Stimulated activated memory B cell treated with anti-CD40 and anti-IgM and Interleukin-4, amounts not matched to agents 10 μg/mL and 1 μg/mL and 100 μg/mL, for 72 hours (primary cell): ENCODE measurements at regions not wholly inside any gene's neighbourhood (a gene's known extent, or its start where the extent isn't known, plus 50 kb on each side); places are given as distances from the start of the nearest gene placed in this dataset.
"Not testable (repeated sequence)": the region's sequence is repeated elsewhere in the genome, so short reads cannot be mapped to it uniquely, and the experiment has no call there.

Experiments used
- ATAC-seq: fragments of 150-1000 bp; cut with Tn5 transposase; 2 replicates; pipeline ENCODE4 v1.10.0; 2021
- H3K27ac Mint-ChIP-seq: one replicate; pipeline ENCODE4 v1.8.0; 2022; ENCODE audit warnings: mild to moderate bottlenecking, mixed read lengths
- H3K27me3 Mint-ChIP-seq: one replicate; pipeline ENCODE4 v1.8.0; 2022; ENCODE audit warnings: mixed read lengths
- H3K36me3 Mint-ChIP-seq: one replicate; pipeline ENCODE4 v1.8.0; 2022; ENCODE audit warnings: mixed read lengths
- H3K4me1 Mint-ChIP-seq: one replicate; pipeline ENCODE4 v1.8.0; 2022; ENCODE audit warnings: mixed read lengths
- H3K4me3 Mint-ChIP-seq: one replicate; pipeline ENCODE4 v1.8.0; 2022; ENCODE audit warnings: mild to moderate bottlenecking, moderate library complexity, mixed read lengths
- H3K9me3 Mint-ChIP-seq: one replicate; pipeline ENCODE4 v1.8.0; 2022; ENCODE audit warnings: mixed read lengths

- H3K9me3 Mint-ChIP-seq = no peaks in the 10 kb centered on the region
- no peak overlapping the region for H3K4me3 Mint-ChIP-seq
- H3K27ac Mint-ChIP-seq = no peak overlapping the region
- H3K4me1 Mint-ChIP-seq = peaks cover 16% of the 10 kb centered on the region
- no peak for ATAC-seq
- no peaks in the 10 kb centered on the region for H3K27me3 Mint-ChIP-seq
- no peaks in the 10 kb centered on the region for H3K36me3 Mint-ChIP-seq
Measured at GRCh38 chr11:82560836-82561235, 172.8 kb downstream of the FAM181B start.

GRCh38 chr11:82559609-82560008 is 174.1 kb downstream of the FAM181B start:
- no peaks in the 10 kb centered on the region for H3K36me3 Mint-ChIP-seq
- no peak overlapping the region for H3K27ac Mint-ChIP-seq
- no peaks in the 10 kb centered on the region for H3K27me3 Mint-ChIP-seq
- ATAC-seq = no peak
- H3K4me3 Mint-ChIP-seq = no peak overlapping the region
- H3K4me1 Mint-ChIP-seq = peaks cover 16% of the 10 kb centered on the region
- H3K9me3 Mint-ChIP-seq = no peaks in the 10 kb centered on the region

- Mint-ChIP-seq H3K36me3 (no peaks in the 10 kb centered on the region), H3K9me3 (no peaks in the 10 kb centered on the region), H3K27ac (no peak overlapping the region), H3K4me1 (peaks cover 16% of the 10 kb centered on the region), H3K27me3 (no peaks in the 10 kb centered on the region), H3K4me3 (no peak overlapping the region)
- peak; percentile 93 for ATAC-seq
Measured at GRCh38 chr11:82557274-82557673, 176.4 kb downstream of the FAM181B start.

GRCh38 chr11:82556210-82556609 is 177.5 kb downstream of the FAM181B start:
- no peaks in the 10 kb centered on the region for H3K36me3 Mint-ChIP-seq
- no peak overlapping the region for H3K4me3 Mint-ChIP-seq
- ATAC-seq = no peak
- H3K27me3 Mint-ChIP-seq = no peaks in the 10 kb centered on the region
- H3K4me1 Mint-ChIP-seq = peaks cover 16% of the 10 kb centered on the region
- H3K27ac Mint-ChIP-seq = no peak overlapping the region
- no peaks in the 10 kb centered on the region for H3K9me3 Mint-ChIP-seq

DNA sequence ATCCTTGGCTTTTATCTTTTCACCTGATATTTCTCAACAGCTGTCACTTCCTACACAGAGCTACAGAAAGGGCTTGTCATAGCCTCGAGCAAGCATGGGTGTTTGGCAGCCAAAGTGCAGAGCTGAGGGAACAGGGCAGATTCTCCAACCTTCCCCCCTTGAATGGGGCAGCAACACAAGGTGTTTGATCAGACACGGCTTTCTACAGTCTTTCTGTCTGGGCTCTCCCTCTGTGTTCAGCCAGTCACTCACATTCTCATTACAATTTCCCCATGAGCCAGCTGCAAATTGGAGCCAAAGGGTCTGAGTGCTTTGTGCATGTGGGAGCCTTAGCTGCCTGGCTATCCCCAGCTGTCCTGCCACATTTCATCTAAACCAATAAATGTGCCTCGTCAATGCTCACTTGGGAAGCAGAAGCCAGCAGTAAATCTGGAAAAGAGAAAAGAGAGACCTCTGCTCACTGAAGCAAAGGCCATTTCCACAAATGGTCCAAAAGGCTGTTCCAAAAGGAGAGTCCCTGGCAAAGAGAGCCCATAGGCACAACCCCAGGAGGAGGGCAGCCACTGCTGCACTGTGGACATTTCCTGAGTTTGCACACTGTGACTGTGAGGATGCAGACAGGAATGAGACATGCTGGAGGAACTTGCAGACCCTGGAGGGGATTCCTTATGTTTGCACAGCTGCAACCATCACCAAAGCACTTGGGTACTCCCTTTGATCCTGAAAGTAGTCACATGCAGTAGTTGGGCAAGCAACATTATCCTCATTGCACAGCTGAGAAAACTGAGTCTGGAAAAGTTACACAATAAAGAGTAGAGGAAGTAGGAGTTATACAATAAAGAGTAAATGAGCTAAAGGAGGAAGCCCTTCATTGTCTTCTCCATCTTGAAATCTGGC is 186.8 kb downstream of the FAM181B start:
- Mint-ChIP-seq H3K27me3 (no peaks in the 10 kb centered on the region), H3K4me3 (no peak overlapping the region), H3K9me3 (peaks cover 3% of the 10 kb centered on the region), H3K4me1 (no peaks in the 10 kb centered on the region), H3K27ac (no peak overlapping the region), H3K36me3 (no peaks in the 10 kb centered on the region)
- ATAC-seq = no peak

DNA sequence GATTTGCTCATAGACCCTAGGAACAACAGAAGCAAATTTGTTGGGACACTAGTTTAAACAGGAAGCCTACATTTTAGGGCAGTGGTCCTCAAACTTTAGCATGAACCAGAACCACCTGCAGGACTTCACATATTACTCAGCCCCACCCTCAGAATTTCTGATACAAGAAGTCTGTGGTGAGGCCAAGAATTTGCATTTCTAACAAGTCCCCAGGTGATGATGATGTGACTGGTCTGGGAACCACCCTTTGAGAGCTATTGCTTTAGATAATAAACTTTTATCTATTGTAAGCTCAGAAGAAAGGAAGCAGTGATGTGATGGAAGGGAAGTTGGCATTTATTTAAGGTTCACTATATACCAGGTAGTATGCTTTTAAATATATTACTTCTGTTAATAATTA is 194.0 kb downstream of the FAM181B start:
- H3K9me3 Mint-ChIP-seq = no peaks in the 10 kb centered on the region
- H3K4me1 Mint-ChIP-seq = no peaks in the 10 kb centered on the region
- peaks cover 8% of the 10 kb centered on the region for H3K27me3 Mint-ChIP-seq
- H3K4me3 Mint-ChIP-seq = no peak overlapping the region
- no peaks in the 10 kb centered on the region for H3K36me3 Mint-ChIP-seq
- H3K27ac Mint-ChIP-seq = no peak overlapping the region
- ATAC-seq = peak; percentile 71

DNA sequence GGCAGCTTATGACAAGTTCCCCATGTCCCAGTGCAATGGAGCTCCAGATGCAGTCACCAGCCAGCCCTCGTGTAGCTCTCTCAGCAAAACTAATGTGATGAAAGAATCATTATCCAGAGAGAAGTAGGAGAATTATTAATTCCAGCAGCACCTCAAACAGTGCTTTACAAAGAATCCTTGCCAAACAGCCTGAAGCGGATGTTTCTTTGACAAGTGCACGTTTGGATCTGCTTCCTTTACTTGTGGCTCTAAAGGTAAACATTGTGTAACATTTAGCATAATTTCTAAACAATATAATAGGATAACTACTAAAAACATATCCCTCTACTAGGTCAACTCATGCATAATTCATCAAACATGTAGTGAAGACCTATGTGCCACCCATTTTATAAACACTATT is 197.0 kb downstream of the FAM181B start:
- Mint-ChIP-seq H3K9me3 (peaks cover 3% of the 10 kb centered on the region), H3K4me3 (no peak overlapping the region), H3K4me1 (no peaks in the 10 kb centered on the region), H3K27ac (no peak overlapping the region), H3K36me3 (no peaks in the 10 kb centered on the region), H3K27me3 (peaks cover 8% of the 10 kb centered on the region)
- no peak for ATAC-seq

DNA sequence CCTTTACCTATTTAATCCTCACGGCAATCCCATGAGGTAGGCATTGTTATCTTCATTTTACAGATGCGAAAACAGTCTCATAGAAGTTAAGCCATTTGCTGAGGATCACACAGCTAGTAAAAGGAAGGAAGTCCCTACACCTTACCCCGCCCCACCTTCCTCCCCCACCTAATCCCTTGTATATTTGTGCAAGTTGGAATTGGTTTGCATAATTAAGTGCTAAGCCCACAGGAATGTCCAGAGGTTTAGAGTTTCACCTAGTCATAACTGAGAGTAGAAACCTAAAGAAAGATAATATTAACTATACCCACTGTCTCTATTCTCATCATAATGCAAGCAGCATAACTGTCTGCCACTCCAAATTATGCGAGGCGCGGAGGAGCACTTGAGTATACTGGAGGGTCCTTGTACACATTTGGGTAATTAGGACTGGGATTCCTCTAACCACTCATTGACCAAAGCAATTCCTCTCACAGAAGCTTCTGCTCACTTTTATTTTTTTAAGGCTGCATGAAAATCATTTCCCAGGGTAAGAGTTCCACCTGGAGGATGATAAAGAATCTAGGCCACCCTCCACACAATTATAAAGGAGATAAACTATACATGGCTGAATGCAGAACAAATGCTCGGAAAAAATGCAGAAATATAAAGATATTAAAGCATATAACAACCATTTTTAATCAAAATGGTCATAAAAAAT is 199.9 kb downstream of the FAM181B start:
- peaks cover 8% of the 10 kb centered on the region for H3K27me3 Mint-ChIP-seq
- ATAC-seq = no peak
- H3K9me3 Mint-ChIP-seq = peaks cover 3% of the 10 kb centered on the region
- no peak overlapping the region for H3K4me3 Mint-ChIP-seq
- H3K27ac Mint-ChIP-seq = no peak overlapping the region
- no peaks in the 10 kb centered on the region for H3K36me3 Mint-ChIP-seq
- no peaks in the 10 kb centered on the region for H3K4me1 Mint-ChIP-seq

DNA sequence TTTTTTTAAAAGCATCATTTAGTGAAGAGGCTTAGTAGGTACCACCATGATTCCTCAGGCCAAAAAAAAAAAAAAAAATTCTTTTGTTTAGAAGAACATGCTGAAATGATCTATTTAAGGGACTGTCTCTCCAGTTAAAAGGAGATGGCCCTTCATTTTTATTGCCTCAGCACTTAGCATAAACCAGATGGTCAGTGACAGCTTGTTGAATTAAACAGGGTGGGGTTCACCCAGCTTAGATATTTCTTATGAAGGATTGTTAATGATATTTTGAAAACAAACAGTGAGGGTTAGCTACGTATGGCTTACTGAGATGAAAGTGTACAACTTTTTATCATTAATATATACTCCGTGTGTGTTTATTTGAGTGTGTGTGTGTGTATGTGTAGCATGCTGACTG is 203.7 kb downstream of the FAM181B start:
- H3K27ac Mint-ChIP-seq = no peak overlapping the region
- H3K27me3 Mint-ChIP-seq = peaks cover under 1% of the 10 kb centered on the region
- H3K4me3 Mint-ChIP-seq = no peak overlapping the region
- H3K9me3 Mint-ChIP-seq = peaks cover 3% of the 10 kb centered on the region
- no peaks in the 10 kb centered on the region for H3K36me3 Mint-ChIP-seq
- no peak for ATAC-seq
- H3K4me1 Mint-ChIP-seq = no peaks in the 10 kb centered on the region

DNA sequence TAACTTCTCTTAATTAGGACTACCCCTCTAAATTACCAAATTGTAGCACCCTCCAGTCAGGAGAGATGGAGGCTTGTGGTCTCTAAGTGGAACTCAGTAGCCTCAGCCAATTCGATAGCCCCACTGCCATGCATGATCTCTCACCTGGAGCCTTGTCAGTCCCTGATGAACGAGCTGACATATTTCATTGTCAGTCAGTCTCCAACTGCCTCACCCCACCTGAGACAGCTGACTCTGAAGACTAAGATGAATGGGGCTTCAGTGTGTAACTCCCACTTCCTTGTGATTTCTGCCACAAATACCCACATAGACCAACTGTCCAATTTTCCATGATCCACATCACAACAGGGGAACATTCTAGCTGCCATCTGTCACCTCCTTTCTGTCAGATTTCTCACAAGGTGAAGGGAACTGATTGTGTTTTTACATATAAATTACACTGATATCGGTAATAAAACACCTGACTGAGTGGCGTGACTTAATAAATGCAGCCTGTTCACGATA is 206.5 kb downstream of the FAM181B start:
- Mint-ChIP-seq H3K9me3 (peaks cover 3% of the 10 kb centered on the region), H3K36me3 (no peaks in the 10 kb centered on the region), H3K4me3 (no peak overlapping the region), H3K27ac (no peak overlapping the region), H3K27me3 (no peaks in the 10 kb centered on the region), H3K4me1 (no peaks in the 10 kb centered on the region)
- no peak for ATAC-seq

- H3K4me3 Mint-ChIP-seq = no peak overlapping the region
- H3K36me3 Mint-ChIP-seq = no peaks in the 10 kb centered on the region
- ATAC-seq = no peak
- H3K27me3 Mint-ChIP-seq = peaks cover 13% of the 10 kb centered on the region
- no peak overlapping the region for H3K27ac Mint-ChIP-seq
- H3K9me3 Mint-ChIP-seq = peaks cover 5% of the 10 kb centered on the region
- H3K4me1 Mint-ChIP-seq = no peaks in the 10 kb centered on the region
Measured at GRCh38 chr11:82523141-82523540, 210.5 kb downstream of the FAM181B start.

DNA sequence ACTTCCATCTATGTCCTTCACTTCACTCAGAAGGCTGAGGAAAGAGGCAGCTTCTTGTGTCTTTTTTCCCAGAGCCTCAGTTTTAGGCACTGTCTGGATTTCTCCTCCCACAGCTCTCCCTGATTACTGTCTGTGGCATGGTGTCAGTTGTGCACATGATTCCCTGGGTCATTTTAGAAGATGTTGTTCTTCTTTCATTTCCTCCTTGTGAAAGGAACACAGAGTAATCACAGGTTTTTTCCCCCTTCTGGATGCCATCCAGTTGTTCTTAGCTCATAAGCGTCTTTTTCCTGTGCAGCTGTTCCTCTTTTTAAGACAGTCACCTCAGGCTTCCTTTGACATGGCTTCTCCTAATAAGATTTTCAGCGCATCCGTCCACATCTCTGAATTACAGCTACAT is 212.2 kb downstream of the FAM181B start:
- H3K9me3 Mint-ChIP-seq = peaks cover 5% of the 10 kb centered on the region
- H3K36me3 Mint-ChIP-seq = no peaks in the 10 kb centered on the region
- peaks cover 13% of the 10 kb centered on the region for H3K27me3 Mint-ChIP-seq
- H3K27ac Mint-ChIP-seq = no peak overlapping the region
- ATAC-seq = no peak
- no peaks in the 10 kb centered on the region for H3K4me1 Mint-ChIP-seq
- no peak overlapping the region for H3K4me3 Mint-ChIP-seq

DNA sequence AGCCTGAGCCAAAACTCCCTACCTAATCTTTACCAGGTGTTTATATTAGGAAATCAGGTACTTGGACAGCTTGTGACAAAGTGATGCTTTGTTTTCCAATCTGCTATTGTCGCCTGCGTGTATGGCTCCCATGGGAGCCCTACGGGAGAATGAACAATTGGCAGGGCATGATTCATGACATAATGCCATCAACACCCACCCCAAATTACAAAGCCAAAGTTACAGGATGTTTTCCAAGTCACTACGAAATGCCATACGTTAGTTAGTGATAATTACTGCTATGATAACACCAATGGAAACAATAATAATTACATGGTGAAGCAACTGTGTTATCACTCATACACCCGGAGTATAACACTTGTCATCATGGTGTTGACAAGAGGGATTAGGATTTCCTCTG is 226.4 kb downstream of the FAM181B start:
- Mint-ChIP-seq H3K4me1 (no peaks in the 10 kb centered on the region), H3K36me3 (no peaks in the 10 kb centered on the region), H3K9me3 (no peaks in the 10 kb centered on the region), H3K4me3 (no peak overlapping the region), H3K27me3 (peaks cover 8% of the 10 kb centered on the region), H3K27ac (no peak overlapping the region)
- no peak for ATAC-seq

- ATAC-seq = no peak
- Mint-ChIP-seq H3K4me3 (no peak overlapping the region), H3K36me3 (no peaks in the 10 kb centered on the region), H3K4me1 (no peaks in the 10 kb centered on the region), H3K27ac (no peak overlapping the region), H3K27me3 (peaks cover 8% of the 10 kb centered on the region), H3K9me3 (no peaks in the 10 kb centered on the region)
Measured at GRCh38 chr11:82505379-82505778, 228.3 kb downstream of the FAM181B start.

DNA sequence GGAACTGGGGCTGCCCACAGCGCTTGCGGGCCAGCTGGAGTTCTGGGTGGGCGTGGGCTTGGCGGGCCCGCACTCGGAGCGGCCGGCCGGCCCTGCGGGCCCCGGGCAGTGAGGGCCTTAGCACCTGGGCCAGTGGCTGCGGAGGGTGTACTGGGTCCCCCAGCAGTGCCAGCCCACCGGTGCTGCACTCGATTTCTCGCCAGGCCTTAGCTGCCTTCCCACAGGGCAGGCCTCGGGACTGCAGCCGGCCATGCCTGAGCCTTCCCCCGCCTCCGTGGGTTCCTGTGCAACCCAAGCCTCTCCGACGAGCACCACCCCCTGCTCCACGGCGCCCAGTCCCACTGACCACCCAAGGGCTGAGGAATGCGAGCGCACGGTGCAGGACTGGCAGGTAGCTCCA is 232.5 kb downstream of the FAM181B start:
- H3K4me3 Mint-ChIP-seq, H3K4me1 Mint-ChIP-seq, H3K36me3 Mint-ChIP-seq, H3K27me3 Mint-ChIP-seq, H3K9me3 Mint-ChIP-seq, ATAC-seq, H3K27ac Mint-ChIP-seq: not testable (repeated sequence)

- no peaks in the 10 kb centered on the region for H3K27me3 Mint-ChIP-seq
- no peaks in the 10 kb centered on the region for H3K36me3 Mint-ChIP-seq
- no peak overlapping the region for H3K27ac Mint-ChIP-seq
- no peak overlapping the region for H3K4me3 Mint-ChIP-seq
- no peaks in the 10 kb centered on the region for H3K9me3 Mint-ChIP-seq
- no peak for ATAC-seq
- H3K4me1 Mint-ChIP-seq = no peaks in the 10 kb centered on the region
Measured at GRCh38 chr11:82494988-82495432, 238.7 kb downstream of the FAM181B start.
